Uterus (tissue), 2 donors: ENCODE measurements at regions not wholly inside any gene's neighbourhood (a gene's known extent, or its start where the extent isn't known, plus 50 kb on each side); places are given as distances from the start of the nearest gene placed in this dataset.

Experiments
- POLR2A ChIP-seq, 2 donors: fragments of 450-650 bp; IDR thresholded peaks; one replicate each; pipeline ENCODE4 v1.6.1; 2016; ENCODE audit warnings: antibody characterized with exemption in 2 of 2, mild to moderate bottlenecking in 1 of 2, moderate library complexity in 1 of 2
- TF ChIP-seq, protein P1 (sequence below), 4 experiments: fragments of 200-600 bp in 2 of 4; fragments of 450-650 bp in 2 of 4; sonication (generic) in 2 of 4; IDR thresholded peaks; one replicate each; pipeline ENCODE4 v1.5.1; 2016 to 2019; ENCODE audit warnings: antibody characterized with exemption in 4 of 4, mild to moderate bottlenecking in 2 of 4, moderate library complexity in 1 of 4

DNA sequence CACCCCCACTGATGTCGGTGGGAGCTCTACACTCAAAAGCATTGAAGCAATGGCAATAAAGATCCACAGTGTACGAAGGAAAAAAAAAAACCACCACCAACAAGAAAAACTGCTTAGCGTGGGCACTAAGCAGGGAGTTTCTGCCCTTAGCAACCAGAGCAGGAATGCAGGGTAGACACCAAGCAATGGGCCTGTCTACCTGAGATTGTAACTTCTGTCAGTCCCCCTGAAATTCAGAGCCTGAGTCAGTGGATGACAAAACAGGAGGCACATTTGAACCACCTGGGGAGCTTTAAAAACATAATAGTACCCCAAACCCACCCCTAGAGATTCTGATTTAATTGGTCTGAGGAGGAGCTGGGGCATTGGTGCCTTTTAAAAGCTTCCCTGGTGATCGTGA is 275.2 kb downstream of the SATB1 start:
- TF ChIP-seq, protein P1, sequence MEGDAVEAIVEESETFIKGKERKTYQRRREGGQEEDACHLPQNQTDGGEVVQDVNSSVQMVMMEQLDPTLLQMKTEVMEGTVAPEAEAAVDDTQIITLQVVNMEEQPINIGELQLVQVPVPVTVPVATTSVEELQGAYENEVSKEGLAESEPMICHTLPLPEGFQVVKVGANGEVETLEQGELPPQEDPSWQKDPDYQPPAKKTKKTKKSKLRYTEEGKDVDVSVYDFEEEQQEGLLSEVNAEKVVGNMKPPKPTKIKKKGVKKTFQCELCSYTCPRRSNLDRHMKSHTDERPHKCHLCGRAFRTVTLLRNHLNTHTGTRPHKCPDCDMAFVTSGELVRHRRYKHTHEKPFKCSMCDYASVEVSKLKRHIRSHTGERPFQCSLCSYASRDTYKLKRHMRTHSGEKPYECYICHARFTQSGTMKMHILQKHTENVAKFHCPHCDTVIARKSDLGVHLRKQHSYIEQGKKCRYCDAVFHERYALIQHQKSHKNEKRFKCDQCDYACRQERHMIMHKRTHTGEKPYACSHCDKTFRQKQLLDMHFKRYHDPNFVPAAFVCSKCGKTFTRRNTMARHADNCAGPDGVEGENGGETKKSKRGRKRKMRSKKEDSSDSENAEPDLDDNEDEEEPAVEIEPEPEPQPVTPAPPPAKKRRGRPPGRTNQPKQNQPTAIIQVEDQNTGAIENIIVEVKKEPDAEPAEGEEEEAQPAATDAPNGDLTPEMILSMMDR (IDR thresholded peaks at IDR 0.05), result no peak
- TF ChIP-seq POLR2A (IDR thresholded peaks at IDR 0.05), result no peak
